ENCODE measurements at regions not wholly inside any gene's neighbourhood (a gene's known extent, or its start where the extent isn't known, plus 50 kb on each side); places are given as distances from the start of the nearest gene placed in this dataset.

- no peaks in the 10 kb centered on the region for H3K4me1 ChIP-seq (ENCODE audit: insufficient read depth, low read length)
- no peak overlapping the region for H3K27ac ChIP-seq (ENCODE audit: low read depth, low read length)
- no peak overlapping the region for H3K9ac ChIP-seq (ENCODE audit: low read length)
- H3K27me3 ChIP-seq (ENCODE audit: control insufficient read depth in 1 of 2, insufficient read depth in 2 of 2, low read length in 2 of 2), result peaks cover 0 to 7% of the 10 kb centered on the region in 2 donors
- peak overlapping the region in 1 of 2 donors; percentile 42 for H3K4me3 ChIP-seq (ENCODE audit: low read depth in 1 of 2, low read length in 2 of 2)
- no peaks in the 10 kb centered on the region for H3K9me3 ChIP-seq (ENCODE audit: low read length)
- no peaks in the 10 kb centered on the region for H3K36me3 ChIP-seq (ENCODE audit: insufficient read depth, low read length)
These were observed 155.8 kb upstream of the IRX4 start for GRCh38 chr5:2038321-2039179.

DNA sequence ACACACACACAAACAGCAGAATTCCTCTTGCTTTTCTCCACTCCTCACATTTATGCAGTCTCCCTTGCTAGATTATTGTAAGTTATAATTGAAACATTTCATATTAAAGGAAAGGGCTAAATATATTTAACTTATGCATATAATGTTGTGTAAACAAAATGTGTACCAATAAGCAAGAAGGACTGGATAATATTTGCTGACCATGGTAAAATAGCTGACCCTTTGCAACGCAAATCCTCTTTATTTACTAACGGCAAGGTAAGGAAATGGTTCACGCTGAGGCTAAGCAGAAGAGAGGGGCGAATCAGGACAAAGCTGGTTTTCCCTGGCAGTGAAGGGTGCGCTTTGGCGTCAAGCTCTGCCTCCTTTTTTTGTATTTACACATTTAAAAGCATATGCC lies 154.2 kb upstream of the IRX4 start:
- peaks cover 0 to 7% of the 10 kb centered on the region in 2 donors for H3K27me3 ChIP-seq (ENCODE audit: control insufficient read depth in 1 of 2, insufficient read depth in 2 of 2, low read length in 2 of 2)
- no peaks in the 10 kb centered on the region for H3K4me1 ChIP-seq (ENCODE audit: insufficient read depth, low read length)
- no peaks in the 10 kb centered on the region for H3K36me3 ChIP-seq (ENCODE audit: insufficient read depth, low read length)
- no peak overlapping the region for H3K4me3 ChIP-seq (ENCODE audit: low read depth in 1 of 2, low read length in 2 of 2)
- H3K27ac ChIP-seq (ENCODE audit: low read depth, low read length), result no peak overlapping the region
- H3K9ac ChIP-seq (ENCODE audit: low read length), result no peak overlapping the region
- H3K9me3 ChIP-seq (ENCODE audit: low read length), result no peaks in the 10 kb centered on the region

DNA sequence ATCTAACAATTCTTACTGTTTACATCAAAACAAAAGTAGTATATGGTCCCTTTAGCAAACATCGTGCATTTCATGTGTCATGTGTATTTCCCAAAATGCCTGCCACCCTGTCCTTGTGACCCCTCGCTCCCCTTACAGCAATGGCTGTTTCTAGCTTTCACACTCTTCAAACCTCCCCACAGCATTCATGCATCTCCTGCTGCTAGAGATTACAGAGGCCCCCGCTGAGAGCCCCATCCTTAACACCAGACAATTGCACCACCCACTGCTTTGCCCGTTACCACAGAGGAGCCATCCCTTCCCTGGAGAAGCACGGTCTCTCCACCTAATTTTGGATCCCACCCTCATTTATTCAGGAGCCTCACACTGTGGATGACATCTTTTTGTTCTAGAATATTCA lies 149.7 kb upstream of the IRX4 start:
- Histone ChIP-seq H3K9ac (ENCODE audit: low read length) (no peak overlapping the region), H3K27me3 (ENCODE audit: control insufficient read depth in 1 of 2, insufficient read depth in 2 of 2, low read length in 2 of 2) (no peaks in the 10 kb centered on the region), H3K4me3 (ENCODE audit: low read depth in 1 of 2, low read length in 2 of 2) (no peak overlapping the region), H3K4me1 (ENCODE audit: insufficient read depth, low read length) (no peaks in the 10 kb centered on the region), H3K36me3 (ENCODE audit: insufficient read depth, low read length) (no peaks in the 10 kb centered on the region), H3K9me3 (ENCODE audit: low read length) (no peaks in the 10 kb centered on the region), H3K27ac (ENCODE audit: low read depth, low read length) (no peak overlapping the region)

GRCh38 chr5:2031581-2031980 lies 148.9 kb upstream of the IRX4 start:
- Histone ChIP-seq H3K4me3 (ENCODE audit: low read depth in 1 of 2, low read length in 2 of 2) (no peak overlapping the region), H3K4me1 (ENCODE audit: insufficient read depth, low read length) (no peaks in the 10 kb centered on the region), H3K9me3 (ENCODE audit: low read length) (no peaks in the 10 kb centered on the region), H3K27me3 (ENCODE audit: control insufficient read depth in 1 of 2, insufficient read depth in 2 of 2, low read length in 2 of 2) (no peaks in the 10 kb centered on the region), H3K27ac (ENCODE audit: low read depth, low read length) (no peak overlapping the region), H3K9ac (ENCODE audit: low read length) (no peak overlapping the region), H3K36me3 (ENCODE audit: insufficient read depth, low read length) (no peaks in the 10 kb centered on the region)

- no peaks in the 10 kb centered on the region for H3K36me3 ChIP-seq (ENCODE audit: insufficient read depth, low read length)
- no peaks in the 10 kb centered on the region for H3K27me3 ChIP-seq (ENCODE audit: control insufficient read depth in 1 of 2, insufficient read depth in 2 of 2, low read length in 2 of 2)
- H3K9me3 ChIP-seq (ENCODE audit: low read length), result no peaks in the 10 kb centered on the region
- H3K27ac ChIP-seq (ENCODE audit: low read depth, low read length), result no peak overlapping the region
- H3K9ac ChIP-seq (ENCODE audit: low read length), result no peak overlapping the region
- no peaks in the 10 kb centered on the region for H3K4me1 ChIP-seq (ENCODE audit: insufficient read depth, low read length)
- no peak overlapping the region for H3K4me3 ChIP-seq (ENCODE audit: low read depth in 1 of 2, low read length in 2 of 2)
These were observed 147.4 kb upstream of the IRX4 start for GRCh38 chr5:2030131-2030530.

- Histone ChIP-seq H3K36me3 (ENCODE audit: insufficient read depth, low read length) (no peaks in the 10 kb centered on the region), H3K9me3 (ENCODE audit: low read length) (no peaks in the 10 kb centered on the region), H3K9ac (ENCODE audit: low read length) (no peak overlapping the region), H3K27me3 (ENCODE audit: control insufficient read depth in 1 of 2, insufficient read depth in 2 of 2, low read length in 2 of 2) (no peaks in the 10 kb centered on the region), H3K27ac (ENCODE audit: low read depth, low read length) (no peak overlapping the region), H3K4me3 (ENCODE audit: low read depth in 1 of 2, low read length in 2 of 2) (no peak overlapping the region), H3K4me1 (ENCODE audit: insufficient read depth, low read length) (no peaks in the 10 kb centered on the region)
These were observed 146.5 kb upstream of the IRX4 start for GRCh38 chr5:2029206-2029605.

DNA sequence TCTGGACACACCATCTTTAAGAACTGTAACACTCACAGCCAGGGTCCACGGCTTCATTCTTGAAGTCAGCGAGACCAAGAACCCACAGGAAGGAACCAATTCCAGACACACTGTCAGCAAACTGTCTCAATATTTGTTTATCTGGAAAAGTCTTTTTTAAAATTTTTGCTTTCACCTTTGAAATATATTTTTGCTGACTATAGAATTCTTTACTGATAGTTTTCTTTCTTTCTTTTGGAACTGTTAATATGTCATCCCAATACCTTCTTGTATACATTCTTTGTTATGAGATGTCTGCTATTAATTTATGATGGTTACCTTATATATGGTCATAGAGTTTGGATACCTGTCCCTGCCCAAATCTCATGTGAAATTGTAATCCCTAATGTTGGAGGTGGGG lies 145.1 kb upstream of the IRX4 start:
- Histone ChIP-seq H3K4me1 (ENCODE audit: insufficient read depth, low read length) (no peaks in the 10 kb centered on the region), H3K4me3 (ENCODE audit: low read depth in 1 of 2, low read length in 2 of 2) (no peak overlapping the region), H3K36me3 (ENCODE audit: insufficient read depth, low read length) (no peaks in the 10 kb centered on the region), H3K9ac (ENCODE audit: low read length) (no peak overlapping the region), H3K27ac (ENCODE audit: low read depth, low read length) (no peak overlapping the region), H3K27me3 (ENCODE audit: control insufficient read depth in 1 of 2, insufficient read depth in 2 of 2, low read length in 2 of 2) (no peaks in the 10 kb centered on the region), H3K9me3 (ENCODE audit: low read length) (no peaks in the 10 kb centered on the region)

DNA sequence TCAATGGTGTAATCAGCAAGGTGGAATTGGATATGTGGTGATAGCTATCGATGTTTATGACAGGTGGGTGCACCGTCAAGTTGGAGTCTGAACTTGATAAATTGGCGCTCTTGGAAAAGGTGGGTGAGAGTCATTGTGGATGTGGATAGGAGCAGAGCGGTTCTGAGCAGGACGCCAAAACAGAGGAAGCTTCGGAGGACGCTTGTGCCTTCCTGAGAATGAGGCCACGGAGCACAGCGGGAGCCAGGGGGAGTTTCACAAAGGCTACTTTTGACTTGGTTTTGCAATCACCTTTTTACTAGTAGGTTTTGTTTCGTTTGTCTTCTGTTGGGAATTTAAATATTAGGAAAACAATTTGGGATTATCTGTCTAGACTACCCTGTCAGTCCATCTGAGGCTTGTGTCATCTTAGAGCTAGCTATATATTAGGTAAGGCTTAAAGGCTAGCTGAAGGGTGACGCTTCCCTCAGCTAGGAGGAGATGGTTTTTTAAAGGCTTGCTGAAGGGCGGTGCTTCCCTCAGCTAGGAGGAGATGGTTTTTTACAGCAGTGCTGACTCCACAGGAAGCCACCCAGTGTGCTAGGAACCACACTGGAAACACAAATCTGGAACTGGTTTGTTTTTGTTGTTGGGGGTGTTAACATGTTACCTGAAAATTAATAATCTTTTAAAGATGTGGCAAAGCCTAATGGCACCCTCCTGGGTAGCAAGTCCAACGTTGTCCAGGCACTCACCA lies 142.4 kb upstream of the IRX4 start:
- Histone ChIP-seq H3K9ac (ENCODE audit: low read length) (no peak overlapping the region), H3K27me3 (ENCODE audit: control insufficient read depth in 1 of 2, insufficient read depth in 2 of 2, low read length in 2 of 2) (no peaks in the 10 kb centered on the region), H3K4me3 (ENCODE audit: low read depth in 1 of 2, low read length in 2 of 2) (no peak overlapping the region), H3K4me1 (ENCODE audit: insufficient read depth, low read length) (no peaks in the 10 kb centered on the region), H3K36me3 (ENCODE audit: insufficient read depth, low read length) (no peaks in the 10 kb centered on the region), H3K9me3 (ENCODE audit: low read length) (no peaks in the 10 kb centered on the region), H3K27ac (ENCODE audit: low read depth, low read length) (no peak overlapping the region)

DNA sequence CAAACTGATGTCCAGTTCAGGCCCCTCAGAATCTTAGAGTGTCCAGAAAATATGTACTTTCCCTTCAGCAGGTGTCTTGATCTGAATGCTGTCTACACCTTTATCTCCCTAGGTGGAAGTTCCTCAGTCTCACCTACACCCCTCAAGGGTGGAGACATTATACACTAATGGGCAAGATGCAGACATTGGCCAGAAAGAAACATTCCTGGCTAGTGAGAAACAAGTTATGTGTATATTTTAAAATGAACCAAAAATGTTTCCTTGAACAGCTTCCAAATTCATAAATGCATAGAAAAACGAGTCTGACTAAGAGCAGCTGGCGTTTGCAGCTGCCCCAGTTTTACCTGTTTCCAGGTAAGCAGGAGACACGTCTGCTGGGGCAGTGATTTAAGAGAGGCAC lies 140.5 kb upstream of the IRX4 start:
- Histone ChIP-seq H3K4me1 (ENCODE audit: insufficient read depth, low read length) (no peaks in the 10 kb centered on the region), H3K9ac (ENCODE audit: low read length) (no peak overlapping the region), H3K9me3 (ENCODE audit: low read length) (no peaks in the 10 kb centered on the region), H3K27me3 (ENCODE audit: control insufficient read depth in 1 of 2, insufficient read depth in 2 of 2, low read length in 2 of 2) (no peaks in the 10 kb centered on the region), H3K27ac (ENCODE audit: low read depth, low read length) (no peak overlapping the region), H3K4me3 (ENCODE audit: low read depth in 1 of 2, low read length in 2 of 2) (no peak overlapping the region), H3K36me3 (ENCODE audit: insufficient read depth, low read length) (no peaks in the 10 kb centered on the region)

- Histone ChIP-seq H3K9me3 (ENCODE audit: low read length) (no peaks in the 10 kb centered on the region), H3K27me3 (ENCODE audit: control insufficient read depth in 1 of 2, insufficient read depth in 2 of 2, low read length in 2 of 2) (no peaks in the 10 kb centered on the region), H3K27ac (ENCODE audit: low read depth, low read length) (no peak overlapping the region), H3K4me3 (ENCODE audit: low read depth in 1 of 2, low read length in 2 of 2) (no peak overlapping the region), H3K36me3 (ENCODE audit: insufficient read depth, low read length) (no peaks in the 10 kb centered on the region), H3K9ac (ENCODE audit: low read length) (no peak overlapping the region), H3K4me1 (ENCODE audit: insufficient read depth, low read length) (no peaks in the 10 kb centered on the region)
These were observed 139.7 kb upstream of the IRX4 start for GRCh38 chr5:2022436-2022835.

DNA sequence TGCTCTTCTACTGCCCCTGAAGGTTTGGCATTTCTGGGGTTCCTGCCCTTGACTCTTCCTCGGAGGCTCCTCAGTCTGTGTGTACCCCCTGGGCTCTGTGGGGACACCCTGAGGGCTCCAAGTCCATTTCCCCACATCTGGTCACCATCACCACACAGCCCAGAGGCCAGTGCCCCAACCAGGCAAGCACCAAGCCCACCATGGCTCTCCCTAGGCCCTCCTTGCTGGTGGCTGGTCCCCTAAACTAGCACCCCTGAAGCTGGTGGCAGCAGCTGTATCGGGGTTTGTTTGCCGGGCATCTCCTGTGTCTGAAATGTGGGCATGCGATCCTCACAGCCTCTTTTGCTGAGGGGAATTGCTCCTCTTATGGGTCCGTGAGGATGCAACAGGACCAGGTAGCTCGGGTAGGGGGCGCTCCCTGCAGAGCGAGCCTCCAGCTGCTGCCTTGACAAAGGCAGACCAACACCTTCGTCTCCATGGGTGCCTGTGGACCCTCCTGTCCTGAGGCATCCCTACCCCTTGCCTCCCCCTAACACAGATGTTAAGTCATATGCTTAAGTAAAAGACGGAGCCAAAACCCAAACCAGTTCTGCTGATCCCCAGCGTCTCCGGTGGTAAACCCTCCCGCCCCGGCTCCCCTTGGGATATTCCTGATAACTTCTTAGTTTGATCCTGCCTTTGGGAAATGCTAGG lies 138.9 kb upstream of the IRX4 start:
- Histone ChIP-seq H3K36me3 (ENCODE audit: insufficient read depth, low read length) (no peaks in the 10 kb centered on the region), H3K27me3 (ENCODE audit: control insufficient read depth in 1 of 2, insufficient read depth in 2 of 2, low read length in 2 of 2) (no peaks in the 10 kb centered on the region), H3K4me3 (ENCODE audit: low read depth in 1 of 2, low read length in 2 of 2) (no peak overlapping the region), H3K27ac (ENCODE audit: low read depth, low read length) (no peak overlapping the region), H3K9me3 (ENCODE audit: low read length) (no peaks in the 10 kb centered on the region), H3K4me1 (ENCODE audit: insufficient read depth, low read length) (no peaks in the 10 kb centered on the region), H3K9ac (ENCODE audit: low read length) (no peak overlapping the region)
